Stimulated activated naive CD8-positive, alpha-beta T cell treated with anti-CD3 and anti-CD28 coated beads, Interleukin-15, Interleukin-2, amounts not matched to agents 100 U/mL and 50 U/mL, for 24 hours (primary cell): ENCODE measurements at regions not wholly inside any gene's neighbourhood (a gene's known extent, or its start where the extent isn't known, plus 50 kb on each side); places are given as distances from the start of the nearest gene placed in this dataset.

Source experiments
- ATAC-seq: fragments of 150-1000 bp; cut with Tn5 transposase; one replicate; pipeline ENCODE4 v1.10.0; 2021
- DNase-seq: peaks from one replicate; pipeline ENCODE4 v3.0.0; 2021

- no peak for ATAC-seq
- no peak for DNase-seq
These were observed 50.1 kb upstream of the ASAP2 start for GRCh38 chr2:9156483-9156882.

DNA sequence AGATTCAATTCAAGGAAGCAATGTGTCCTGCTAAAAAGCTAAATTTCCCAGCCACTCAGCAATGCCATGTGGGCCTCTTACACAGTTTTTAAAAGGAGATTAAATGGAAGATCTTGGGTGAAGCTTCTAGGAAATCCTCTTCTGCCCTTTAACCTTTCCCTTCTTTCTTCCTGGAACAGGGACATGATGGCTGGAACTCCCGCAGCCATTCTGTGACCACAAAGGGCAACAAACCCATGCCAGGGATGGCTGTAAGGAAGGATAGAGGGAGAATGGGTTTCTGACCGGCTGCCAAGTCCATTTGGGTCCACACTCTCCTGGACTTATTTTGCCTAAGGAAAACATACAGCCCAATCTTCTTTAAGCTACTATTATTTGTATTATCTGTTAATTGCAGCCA is 52.6 kb upstream of the ASAP2 start:
- ATAC-seq (no peak), DNase-seq (no peak)

DNA sequence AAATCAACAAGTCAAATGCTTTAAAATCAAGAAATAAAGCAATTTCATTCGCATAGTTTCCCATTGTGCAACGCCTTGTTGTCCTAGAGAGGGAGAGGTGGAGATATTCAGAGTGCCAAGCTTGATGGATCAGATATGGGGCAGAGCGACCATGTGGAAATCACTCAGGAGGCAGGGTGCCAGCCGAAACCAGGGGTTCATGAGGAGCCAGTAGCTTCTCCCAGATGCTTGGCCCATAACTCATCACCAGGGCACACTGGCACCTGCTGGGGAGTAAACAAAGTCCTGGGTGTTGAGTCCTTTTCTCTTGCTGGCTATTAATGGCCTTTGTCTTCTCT is 53.0 kb upstream of the ASAP2 start:
- no peak for DNase-seq
- ATAC-seq = no peak

- ATAC-seq (no peak), DNase-seq (no peak)
These were observed 53.5 kb upstream of the ASAP2 start for GRCh38 chr2:9152975-9153642.

GRCh38 chr2:9150906-9151305 is 55.7 kb upstream of the ASAP2 start:
- no peak for DNase-seq
- ATAC-seq = no peak

- no peak for ATAC-seq
- no peak for DNase-seq
These were observed 56.1 kb upstream of the ASAP2 start for GRCh38 chr2:9150568-9150900.

DNA sequence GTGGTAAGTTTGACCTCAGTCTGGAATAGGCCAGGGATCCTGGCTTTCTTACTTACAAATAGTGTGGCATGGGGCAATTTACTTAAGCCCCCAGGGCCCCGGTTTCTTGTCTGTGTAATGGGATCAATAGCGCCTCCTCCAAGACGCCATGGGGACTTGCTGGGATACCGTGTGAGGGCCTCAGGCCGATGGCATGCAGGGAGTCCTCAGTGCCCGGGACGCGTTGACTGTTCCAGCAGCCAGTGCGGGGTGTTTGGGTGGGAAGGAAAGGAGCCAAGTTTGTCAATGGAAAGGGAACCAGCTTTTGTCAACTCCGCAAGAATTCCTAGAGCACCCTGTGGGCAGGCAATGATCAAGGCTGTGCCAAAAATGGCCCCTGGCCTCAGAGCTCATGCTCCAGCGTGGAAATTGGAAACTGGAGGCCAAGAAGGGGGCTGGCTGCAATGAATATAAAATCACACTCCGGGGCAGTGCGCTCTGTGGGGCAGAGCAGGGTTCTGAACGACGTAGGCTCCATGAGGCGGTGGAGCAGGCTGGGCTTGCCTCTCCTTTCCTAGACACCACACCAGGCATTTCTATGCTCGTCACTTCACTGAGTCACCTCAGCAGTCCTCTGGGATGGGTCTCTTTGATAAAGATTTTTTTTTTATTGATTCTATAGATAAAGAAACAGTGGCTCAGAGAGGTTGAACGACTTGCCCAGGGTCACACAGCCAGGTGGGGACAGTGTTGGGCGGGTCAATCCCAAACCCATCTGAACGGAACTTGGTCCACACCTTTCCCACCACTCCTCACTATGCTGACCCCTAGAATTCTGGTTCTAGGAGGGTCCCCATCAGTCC is 56.7 kb upstream of the ASAP2 start:
- ATAC-seq (no peak), DNase-seq (no peak)

- ATAC-seq (no peak), DNase-seq (no peak)
These were observed 57.3 kb upstream of the ASAP2 start for GRCh38 chr2:9149388-9149660.

DNA sequence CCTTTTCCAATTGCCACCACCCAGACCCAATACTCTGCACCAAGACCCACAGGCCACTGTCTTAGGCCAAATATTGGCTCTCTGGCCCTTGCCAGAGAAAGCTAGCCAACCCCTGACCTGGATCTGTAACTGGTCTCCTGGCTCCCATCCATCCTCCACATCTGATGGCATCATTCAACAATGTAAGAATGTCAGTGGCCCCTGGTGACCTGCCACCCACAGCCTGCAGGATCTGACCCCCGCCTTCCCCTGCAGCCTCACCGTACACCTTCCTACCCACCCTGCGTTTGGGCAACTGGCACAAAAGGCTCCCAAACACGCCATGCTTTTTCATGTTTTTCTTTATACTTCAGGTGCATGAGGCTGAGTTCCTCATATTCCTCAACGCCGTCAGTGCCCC is 60.0 kb upstream of the ASAP2 start:
- DNase-seq = no peak
- ATAC-seq = no peak

GRCh38 chr2:9145752-9146430 is 60.7 kb upstream of the ASAP2 start:
- DNase-seq (no peak), ATAC-seq (no peak)

GRCh38 chr2:9145109-9145751 is 61.4 kb upstream of the ASAP2 start:
- DNase-seq (no peak), ATAC-seq (no peak)

DNA sequence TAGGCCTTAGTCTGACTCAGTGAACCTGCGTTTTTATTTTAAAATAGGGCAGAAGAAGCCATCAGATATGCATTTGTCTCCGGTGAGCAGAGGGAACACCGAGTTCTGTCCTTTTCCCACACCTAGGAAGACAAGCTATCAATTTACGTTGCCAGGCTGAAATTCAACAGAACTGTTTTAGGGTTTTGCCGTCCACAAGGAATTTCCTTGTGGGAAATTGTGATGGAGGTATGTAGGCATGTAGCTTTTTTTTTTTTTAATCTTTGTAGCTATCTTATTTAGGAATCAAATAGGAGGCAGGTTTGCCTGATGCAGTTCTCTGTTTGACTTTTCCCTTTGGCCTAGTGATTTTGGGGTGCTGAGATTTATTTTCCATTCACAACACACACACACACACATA is 62.0 kb upstream of the ASAP2 start:
- no peak for ATAC-seq
- DNase-seq = no peak

GRCh38 chr2:9144046-9144445 is 62.6 kb upstream of the ASAP2 start:
- no peak for DNase-seq

GRCh38 chr2:9143264-9143815 is 63.3 kb upstream of the ASAP2 start:
- no peak for DNase-seq
- ATAC-seq = no peak

More at GRCh38 chr2:9144046-9144445, 62.6 kb upstream of the ASAP2 start:
- no peak for ATAC-seq

DNA sequence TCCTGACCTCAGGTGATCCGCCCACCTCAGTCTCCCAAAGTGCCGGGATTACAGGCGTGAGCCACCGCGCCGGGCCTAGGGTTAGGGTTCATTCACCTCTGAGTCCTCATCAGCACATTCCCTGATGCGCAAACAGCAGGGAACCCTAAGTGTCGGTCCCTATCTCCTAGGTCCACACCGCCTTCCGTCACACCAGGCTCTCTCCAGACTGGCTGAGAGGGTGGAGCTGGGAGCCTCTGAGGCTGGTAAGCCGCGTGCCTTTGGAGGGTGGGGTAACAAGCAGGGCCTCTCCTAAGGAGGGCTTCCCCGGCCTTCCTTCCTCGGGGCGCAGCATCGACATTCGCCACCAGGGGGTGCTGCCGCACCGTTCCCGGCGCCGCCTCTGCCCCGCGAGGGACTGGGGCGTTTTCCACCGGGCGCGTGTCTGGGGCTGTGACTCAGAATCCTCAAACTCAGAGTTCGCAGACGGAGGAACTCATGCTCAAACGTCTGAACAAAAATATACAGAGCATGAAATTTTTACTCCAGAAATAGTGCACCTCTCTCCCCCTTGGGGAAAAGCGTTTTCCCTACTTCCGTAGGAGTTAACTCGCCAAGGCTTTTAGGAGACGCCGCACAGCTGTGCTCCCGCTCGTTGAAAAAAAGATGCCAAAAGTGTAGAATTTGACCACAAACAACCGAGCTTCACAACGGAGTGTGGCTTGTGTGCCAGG is 63.9 kb upstream of the ASAP2 start:
- peak; percentile 93 for ATAC-seq

DNA sequence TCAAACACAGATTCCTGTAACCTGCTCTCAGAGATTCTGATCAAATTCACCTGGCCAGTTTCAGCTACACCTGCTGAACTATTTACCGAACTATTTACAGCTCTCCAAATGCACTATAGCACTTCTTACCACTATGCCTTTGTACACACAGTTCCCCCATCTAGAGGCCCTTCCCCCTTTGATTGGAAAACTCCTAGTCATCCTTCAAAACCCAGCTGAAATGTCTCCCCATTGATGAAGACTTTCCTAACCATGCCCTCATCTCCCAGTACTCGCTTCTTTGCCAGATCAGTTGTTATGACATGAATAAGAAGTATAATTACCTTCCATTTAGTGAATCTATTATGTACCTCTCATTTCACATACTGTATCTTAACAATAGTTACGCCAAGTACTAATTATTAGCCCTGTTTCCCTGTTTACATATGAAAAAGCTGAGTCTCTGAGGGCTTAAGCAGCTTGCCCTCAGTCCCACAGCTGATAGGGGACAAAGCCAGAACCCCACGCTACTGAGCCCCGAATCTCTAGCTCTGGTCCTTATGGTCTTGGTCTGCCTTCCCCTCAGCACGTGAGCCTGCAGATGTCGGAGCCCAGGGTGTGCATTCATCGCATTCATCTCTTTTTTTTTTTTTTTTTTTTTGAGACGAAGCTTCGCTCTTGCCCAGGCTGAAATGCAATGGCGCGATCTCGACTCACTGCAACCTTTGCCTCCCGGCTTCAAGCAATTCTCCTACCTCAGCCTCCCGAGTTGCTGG is 64.7 kb upstream of the ASAP2 start:
- no peak for ATAC-seq
- DNase-seq = no peak

More for the DNA sequence above, 63.9 kb upstream of the ASAP2 start:
- peak; percentile 88 for DNase-seq

DNA sequence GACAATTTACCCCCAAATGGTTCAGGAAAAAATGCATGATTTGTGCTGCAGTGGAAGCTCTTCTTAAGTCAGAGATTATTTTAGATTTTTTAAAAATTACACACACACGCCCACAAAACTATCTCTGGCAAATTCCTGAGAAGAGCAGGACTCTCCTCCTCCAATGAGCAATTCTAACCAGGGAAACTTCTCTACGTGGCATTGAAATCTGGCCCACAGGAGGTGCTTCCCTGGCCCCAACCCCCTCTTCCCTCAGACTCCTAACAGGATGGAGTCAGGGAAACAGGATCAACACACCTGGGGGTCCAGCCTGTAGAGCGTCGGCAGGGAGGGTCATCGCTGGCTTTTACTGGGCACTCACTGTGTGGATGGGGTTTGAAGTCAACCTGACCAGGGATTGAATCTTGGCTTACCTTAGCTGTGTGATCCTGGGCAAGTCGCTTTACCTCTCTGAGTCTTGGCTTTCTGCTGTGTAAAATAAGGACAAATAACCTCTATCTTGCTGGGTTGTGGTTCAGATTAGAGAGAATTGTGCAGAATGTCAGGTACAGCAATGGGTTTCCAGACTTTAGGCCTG is 65.4 kb upstream of the ASAP2 start:
- ATAC-seq = no peak
- DNase-seq = no peak

DNA sequence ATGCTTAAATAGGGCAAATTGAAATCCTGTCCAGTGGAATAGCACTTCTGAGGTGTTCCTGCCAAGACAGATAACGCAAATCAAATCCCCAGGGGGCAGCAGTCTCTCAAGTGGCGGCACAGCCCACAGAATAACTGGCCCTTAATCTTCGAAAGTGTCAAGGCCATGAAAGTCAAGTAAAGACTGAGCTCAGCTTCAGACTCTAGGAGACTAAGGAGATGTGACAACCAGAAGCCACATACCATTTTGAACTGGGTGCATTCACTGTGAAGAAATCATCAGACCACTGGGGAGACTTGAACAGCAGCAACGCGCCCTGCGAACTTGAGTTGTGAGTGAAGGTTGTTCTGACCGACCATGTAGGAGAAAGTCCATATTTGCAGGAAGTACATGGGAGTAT is 66.0 kb upstream of the ASAP2 start:
- DNase-seq (no peak), ATAC-seq (no peak)

- peak; percentile 82 for DNase-seq
- ATAC-seq = no peak
These were observed 66.8 kb upstream of the ASAP2 start for GRCh38 chr2:9139491-9140443.
